Urothelium cell line (cell line): ENCODE measurements at regions not wholly inside any gene's neighbourhood (a gene's known extent, or its start where the extent isn't known, plus 50 kb on each side); places are given as distances from the start of the nearest gene placed in this dataset.
"Not testable (repeated sequence)": the region's sequence is repeated elsewhere in the genome, so short reads cannot be mapped to it uniquely, and the experiment has no call there.

ENCODE experiments used
- DNase-seq: peaks from one replicate; pipeline ENCODE4 v3.0.0; 2011; ENCODE audit warnings: low spot score, mixed read lengths
- FAIRE-seq: peaks from 2 replicates; lab custom pipeline; 2011; peaks lifted over from hg19 to GRCh38; lab: Jason Lieb, UNC

DNA sequence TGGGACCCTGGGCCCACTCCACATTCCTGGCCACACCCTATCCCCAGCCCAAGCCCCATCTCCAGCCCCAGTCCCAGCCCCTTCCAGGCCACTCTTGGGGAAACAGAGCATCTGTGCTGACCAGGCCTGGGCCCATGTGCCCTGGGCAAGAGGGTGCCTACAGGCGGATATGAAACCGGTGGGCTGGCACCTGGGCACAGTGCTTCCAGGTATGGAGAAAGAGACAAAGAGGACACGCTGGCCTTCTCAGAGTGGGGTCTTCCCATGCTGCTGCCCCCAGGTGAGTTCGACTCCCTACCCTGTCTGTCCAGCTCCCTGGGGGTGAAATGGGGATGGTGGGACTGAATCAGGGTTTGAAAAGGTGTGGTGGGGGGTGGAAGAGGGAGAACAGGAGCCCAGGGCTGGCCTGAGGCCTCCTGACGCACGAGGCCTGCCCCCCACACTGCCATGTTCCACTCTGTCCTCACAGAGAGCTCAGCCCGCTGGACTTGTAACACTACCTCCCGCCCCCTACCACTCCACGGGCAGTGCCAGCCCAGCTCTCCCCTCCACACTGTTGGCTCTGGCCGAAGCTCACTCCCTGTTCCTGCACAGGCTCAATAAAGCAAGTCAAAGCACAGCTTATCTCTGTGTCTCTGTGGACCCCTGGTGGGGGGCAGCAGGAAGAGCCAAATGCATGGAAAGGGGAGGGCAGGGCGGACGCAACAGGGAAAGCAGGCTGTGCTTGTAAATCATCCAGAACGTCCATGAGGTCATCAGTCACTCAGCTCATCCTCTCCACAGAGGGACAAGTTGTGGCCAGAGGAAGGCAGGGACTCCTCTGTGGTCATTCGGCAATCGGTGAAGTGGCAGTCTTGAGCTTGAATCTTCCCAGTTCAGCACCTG, 71.1 kb upstream of the TMEM97 start:
- no peak for FAIRE-seq

DNA sequence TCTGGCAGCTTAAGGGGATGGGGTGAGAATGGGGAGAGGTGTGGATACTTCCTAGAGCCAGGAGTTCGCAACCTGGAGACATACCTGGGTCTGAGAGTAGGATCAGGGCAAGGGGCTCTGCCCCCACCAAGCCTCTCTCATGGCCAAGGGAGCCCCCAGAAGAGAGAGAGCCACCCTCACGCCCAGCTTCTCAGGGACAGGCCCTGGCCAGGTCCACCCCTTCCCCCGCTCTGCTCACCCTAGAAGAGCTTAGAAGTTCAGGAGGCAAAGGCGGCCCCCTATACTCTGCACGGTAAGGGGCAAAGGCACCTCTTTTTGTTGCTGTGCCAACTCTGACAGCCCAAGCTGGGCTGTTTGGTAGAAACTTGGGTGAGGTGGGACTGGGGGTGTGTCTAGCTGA, 69.3 kb upstream of the TMEM97 start:
- DNase-seq (no peak), FAIRE-seq (no peak)

More for the DNA sequence above, 71.1 kb upstream of the TMEM97 start:
- DNase-seq, result no peak

DNA sequence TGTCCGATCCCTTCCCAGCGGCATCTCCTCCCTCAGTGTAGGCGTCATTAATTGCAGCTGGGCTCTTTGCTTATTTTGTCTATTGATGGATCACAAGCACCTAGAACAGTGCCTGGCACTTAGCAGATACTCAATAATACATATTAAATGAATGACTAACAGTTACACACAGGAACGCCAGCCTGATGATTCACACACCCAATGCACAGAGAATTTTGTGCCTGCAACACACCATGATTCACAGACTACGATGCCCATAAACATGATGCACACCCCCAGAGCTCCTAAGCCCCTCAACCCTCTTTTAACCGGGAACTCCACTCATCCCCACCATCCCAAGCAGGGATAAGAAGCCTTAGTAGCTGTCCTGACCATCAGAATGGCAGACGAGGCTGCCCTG, 66.6 kb upstream of the TMEM97 start:
- DNase-seq (peak; percentile 72), FAIRE-seq (no peak)

DNA sequence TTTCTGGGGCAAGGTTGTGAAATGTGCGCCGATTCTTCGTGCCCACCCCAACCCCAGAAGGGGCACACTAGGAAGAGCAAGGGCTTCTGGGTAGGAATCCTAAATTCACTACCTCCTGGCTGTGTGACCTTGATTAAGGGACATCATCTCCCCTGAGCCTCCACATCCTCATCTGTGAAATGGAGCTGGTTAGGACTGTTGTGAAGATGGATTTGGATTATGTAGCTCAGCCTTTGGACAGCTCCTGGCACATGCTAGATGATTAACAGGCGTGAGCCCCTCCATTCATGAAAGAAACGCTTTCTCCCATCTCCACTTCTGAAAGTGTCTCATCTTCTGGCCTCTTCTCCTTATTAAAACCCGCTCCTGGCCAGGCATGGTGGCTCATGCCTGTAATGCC, 65.3 kb upstream of the TMEM97 start:
- FAIRE-seq, result peak; percentile 23
- no peak for DNase-seq

DNA sequence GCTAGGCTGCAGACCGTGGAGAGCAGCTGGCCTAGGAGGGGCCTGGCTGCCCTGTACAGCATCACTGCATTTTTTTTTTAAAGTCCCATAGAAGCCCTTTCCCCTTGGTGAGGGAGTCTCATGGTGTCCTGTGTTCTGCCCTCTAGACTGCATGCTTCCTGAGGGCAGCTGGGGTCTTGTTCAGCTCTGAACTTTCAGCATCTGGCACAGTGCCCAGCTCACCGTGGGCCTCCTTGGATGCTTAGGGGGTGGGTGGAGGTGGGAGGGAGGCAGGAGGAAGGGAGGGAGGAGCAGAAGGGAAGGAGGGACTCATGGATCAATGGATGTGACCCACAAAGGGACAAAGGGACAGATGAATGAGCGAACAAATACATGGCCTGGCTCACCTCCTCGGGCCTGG, 63.4 kb upstream of the TMEM97 start:
- no peak for DNase-seq
- FAIRE-seq, result no peak

DNA sequence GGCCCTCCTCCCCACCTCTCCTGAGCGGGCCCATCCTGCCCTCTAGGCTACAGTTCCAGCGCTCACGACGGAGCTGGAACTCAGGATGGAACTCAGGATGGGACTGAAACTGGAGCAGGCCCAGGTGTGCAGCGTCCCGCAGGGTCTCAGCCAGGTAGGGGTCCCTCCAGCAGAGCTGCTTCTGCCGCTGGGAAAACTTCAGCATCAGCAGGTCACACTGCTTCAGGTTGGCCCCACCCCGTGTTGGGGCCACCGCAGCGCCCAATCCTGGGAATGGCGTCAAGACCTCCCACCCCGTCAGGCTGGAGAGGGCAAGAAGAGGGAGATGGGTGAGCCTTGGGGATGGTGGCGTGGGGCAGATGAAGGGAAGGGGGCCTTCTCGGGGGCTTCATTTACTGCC, 62.6 kb upstream of the TMEM97 start:
- no peak for DNase-seq
- FAIRE-seq, result no peak

DNA sequence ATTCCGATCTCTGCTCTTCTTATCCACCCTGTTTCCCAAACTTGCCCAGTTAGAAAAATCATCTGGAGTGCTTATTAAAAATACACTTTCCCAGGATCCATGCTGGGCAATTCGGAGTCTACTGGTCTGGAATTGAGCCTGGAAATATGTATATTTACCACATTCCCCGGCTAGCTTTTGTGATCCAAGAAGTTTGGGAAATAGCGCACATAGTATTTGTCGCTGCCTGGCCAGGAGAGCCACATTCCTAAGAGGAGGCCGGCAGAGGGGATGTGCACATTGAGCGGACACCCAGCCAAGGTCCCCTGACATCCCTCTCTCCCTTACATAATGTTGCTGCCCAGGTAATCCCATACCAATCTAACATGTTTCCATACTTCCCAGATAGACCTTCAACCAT, 62.1 kb upstream of the TMEM97 start:
- DNase-seq (no peak), FAIRE-seq (no peak)

DNA sequence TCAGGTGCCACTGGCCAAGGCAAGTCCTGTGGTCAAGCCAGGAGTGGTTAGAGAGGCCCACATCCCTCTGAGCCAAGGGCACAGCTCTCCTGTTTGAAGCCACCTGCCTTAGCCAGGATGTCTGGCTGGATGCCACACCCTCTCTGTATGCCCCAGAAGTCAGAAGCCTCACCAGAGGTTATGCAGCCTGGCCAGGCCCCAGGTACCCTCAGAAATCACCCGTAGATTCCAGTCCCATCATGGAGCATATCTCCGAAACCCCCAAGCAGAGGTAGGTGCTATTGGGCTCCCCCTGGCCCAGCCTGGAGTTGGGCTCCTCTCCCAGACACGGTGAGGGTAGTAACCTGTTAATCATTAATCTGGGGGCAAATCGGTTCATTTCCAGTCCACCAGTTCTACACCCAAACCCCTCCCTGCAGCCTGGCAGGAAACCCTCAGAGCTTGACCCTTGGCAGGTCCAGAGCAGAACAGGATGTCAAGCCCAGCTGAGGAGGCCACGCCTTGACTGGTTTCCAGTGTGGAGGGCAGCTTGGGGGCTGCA, 60.6 kb upstream of the TMEM97 start:
- DNase-seq (no peak), FAIRE-seq (no peak)

DNA sequence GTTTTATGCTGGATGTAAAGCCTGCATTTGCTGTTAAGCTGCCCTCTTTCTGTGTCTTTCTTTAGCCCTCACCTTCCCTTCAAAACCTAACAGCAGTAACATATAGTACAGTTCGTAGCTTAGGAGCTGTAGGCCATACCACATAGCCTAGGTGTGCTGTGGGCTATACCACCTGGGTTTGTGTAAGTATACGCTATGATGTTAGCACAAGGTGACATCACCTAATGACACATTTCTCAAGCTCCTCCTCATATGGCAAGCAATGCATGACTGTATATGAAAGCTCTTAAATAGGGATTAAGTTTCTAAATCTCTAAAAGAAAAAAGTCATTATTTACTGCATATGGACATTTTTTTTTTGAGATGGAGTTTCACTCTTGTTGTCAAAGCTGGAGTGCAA, 57.8 kb upstream of the TMEM97 start:
- DNase-seq (no peak), FAIRE-seq (no peak)

DNA sequence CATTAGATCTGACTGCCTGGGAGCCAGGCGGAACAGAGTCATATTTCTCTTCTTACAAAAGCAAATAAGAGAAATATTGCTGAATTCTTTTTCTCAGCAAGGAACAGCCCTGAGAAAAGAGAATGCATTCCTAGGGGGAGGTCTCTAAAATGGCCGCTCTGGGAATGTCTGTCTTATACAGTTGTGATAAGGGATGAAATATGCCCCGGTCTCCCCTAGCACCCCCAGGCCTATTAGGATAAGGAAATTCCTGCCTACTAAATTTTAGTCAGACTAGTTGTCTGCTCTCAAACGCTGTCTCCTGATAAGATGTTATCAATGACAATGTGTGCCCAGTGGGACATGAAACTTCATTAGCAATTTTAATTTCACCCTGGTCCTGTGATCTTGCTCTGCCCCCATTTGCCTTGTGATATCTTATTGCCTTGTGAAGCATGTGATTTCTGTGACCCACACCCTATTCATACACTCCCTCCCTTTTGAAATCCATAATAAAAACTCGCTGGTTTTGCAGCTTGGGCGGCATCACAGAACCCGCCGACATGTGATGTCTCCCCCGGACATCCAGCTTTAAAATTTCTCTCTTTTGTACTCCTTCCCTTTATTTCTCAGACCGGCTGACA, 56.8 kb upstream of the TMEM97 start:
- FAIRE-seq, DNase-seq: not testable (repeated sequence)

DNA sequence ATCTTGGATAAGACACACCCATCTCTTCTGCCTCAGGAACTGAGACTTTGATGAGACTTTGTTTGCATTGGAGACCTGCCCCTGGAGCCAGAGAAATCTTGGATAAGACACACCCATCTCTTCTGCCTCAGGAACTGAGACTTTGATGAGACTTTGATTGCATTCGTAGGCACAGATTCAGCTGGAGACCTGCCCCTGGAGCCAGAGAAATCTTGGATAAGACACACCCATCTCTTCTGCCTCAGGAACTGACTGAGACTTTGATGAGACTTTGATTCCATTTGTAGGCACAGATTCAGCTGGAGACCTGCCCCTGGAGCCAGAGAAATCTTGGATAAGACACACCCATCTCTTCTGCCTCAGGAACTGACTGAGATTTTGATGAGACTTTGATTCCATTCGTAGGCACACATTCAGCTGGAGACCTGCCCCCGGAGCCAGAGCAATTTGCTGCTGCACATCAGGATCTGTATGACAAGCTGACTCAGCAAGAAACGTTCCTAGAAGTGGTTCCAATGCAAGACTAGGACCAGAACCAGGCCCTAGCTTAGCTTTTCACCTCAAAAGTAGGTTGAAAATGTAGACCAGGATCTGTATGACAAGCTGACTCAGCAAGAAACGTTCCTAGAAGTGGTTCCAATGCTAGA, 54.0 kb upstream of the TMEM97 start:
- FAIRE-seq, DNase-seq: not testable (repeated sequence)

DNA sequence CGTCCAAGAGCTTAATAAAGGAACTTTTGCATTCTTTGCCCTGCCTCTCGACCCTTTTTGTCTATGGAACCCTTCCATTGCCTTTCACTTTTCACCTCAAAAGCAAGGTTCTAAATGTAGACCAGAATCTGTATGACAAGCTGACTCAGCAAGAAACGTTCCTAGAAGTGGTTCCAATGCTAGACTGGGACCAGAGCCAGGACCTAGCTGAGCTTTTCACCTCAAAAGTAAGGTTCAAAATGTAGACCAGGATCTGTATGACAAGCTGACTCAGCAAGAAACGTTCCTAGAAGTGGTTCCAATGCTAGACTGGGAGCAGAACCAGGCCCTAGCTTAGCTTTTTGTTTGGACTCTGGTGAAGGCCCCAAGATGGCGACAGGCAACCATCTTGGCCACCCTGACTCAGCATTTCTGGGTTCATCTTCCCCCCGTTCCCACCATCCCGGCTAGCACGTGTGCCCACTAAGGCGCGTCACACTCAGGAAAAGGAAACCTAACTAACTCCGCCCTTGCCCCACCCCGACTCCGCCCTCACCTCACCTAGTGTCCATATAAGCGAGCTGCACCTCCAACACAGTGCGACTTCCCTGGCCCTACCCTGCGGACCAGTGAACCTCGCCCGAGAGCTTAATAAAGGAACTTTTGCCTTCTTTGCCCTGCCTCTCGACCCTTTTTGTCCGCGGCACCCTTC, 53.0 kb upstream of the TMEM97 start:
- FAIRE-seq, DNase-seq: not testable (repeated sequence)

DNA sequence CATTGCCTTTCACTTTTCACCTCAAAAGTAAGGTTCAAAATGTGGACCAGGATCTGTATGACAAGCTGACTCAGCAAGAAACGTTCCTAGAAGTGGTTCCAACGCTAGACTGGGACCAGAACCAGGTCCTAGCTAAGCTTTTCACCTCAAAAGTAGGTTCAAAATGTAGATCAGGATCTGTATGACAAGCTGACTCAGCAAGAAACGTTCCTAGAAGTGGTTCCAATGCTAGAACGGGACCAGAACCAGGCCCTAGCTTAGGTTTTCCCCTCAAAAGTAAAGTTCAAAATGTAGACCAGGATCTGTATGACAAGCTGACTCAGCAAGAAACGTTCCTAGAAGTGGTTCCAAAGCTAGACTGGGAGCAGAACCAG, 52.5 kb upstream of the TMEM97 start:
- not testable (repeated sequence) for DNase-seq, FAIRE-seq

DNA sequence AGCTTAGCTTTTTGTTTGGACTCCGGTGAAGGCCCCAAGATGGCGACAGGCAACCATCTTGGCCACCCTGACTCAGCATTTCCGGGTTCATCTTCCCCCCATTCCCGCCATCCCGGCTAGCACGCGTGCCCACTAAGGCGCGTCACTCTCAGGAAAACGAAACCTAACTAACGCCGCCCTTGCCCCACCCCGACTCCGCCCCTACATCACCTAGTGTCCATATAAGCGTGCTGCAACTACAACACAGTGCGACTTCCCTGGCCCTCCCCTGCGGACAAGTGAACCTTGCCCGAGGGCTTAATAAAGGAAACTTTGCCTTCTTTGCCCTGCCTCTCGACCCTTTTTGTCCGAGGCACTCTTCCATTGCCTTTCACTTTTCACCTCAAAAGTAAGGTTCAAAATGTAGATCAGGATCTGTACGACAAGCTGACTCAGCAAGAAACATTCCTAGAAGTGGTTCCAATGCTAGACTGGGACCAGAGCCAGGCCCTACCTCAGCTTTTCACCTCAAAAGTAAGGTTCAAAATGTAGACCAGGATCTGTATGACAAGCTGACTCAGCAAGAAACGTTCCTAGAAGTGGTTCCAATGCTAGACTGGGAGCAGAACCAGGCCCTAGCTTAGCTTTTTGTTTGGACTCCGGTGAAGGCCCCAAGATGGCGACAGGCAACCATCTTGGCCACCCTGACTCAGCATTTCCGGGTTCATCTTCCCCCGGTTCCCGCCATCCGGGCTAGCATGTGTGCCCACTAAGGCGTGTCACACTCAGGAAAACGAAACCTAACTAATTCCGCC, 51.9 kb upstream of the TMEM97 start:
- DNase-seq, FAIRE-seq: not testable (repeated sequence)

DNA sequence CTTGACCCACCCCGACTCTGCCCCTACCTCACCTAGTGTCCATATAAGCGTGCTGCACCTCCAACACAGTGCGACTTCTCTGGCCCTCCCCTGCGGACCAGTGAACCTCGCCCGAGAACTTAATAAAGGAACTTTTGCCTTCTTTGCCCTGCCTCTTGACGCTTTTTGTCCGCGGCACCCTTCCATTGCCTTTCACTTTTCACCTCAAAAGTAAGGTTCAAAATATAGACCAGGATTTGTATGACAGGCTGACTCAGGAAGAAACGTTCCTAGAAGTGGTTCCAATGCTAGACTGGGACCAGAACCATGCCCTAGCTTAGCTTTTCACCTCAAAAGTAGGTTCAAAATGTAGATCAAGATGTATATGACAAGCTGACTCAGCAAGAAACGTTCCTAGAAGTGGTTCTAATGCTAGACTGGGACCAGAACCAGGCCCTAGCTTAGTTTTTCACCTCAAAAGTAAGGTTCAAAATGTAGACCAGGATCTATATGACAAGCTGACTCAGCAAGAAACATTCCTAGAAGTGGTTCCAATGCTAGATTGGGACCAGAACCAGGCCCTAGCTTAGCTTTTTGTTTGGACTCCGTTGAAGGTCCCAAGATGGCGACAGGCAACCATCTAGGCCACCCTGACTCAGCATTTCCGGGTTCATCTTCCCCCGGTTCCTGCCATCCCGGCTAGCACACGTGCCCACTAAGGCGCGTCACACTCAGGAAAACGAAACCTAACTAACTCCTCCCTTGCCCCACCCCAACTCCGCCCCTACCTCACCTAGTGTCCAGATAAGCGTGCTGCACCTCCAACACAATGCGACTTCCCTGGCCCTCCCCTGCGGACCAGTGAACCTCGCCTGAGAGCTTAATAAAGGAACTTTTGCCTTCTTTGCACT, 51.0 kb upstream of the TMEM97 start:
- DNase-seq (no peak), FAIRE-seq (no peak)

DNA sequence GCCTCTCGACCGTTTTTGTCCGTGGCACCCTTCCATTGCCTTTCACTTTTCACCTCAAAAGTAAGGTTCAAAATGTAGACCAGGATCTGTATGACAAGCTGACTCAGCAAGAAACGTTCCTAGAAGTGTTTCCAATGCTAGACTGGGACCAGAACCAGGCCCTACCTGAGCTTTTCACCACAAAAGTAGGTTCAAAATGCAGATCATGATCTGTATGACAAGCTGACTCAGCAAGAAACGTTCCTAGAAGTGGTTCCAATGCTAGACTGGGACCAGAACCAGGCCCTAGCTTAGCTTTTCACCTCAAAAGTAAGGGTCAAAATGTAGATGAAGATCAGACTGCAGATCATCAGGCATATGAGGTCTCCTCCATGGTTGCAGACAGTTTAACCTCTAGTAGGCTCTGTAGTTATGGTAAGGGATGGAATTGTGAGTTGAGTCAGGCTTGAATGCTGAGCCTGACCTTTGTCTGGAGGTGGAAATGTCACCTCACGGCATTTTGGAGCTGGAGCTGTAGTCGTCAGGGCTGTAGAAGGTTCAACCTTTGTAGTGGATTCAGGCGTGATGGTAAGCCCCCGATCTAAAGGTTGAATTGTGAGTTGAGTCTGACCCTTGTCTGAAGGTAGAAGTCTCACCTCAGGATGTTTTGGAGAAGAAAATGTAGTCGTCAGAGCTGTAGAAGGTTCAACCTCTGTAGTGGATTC, 50.2 kb upstream of the TMEM97 start:
- FAIRE-seq, result no peak
- no peak for DNase-seq
